OCI-LY7 (cell line): ENCODE measurements at regions not wholly inside any gene's neighbourhood (a gene's known extent, or its start where the extent isn't known, plus 50 kb on each side); places are given as distances from the start of the nearest gene placed in this dataset.

ENCODE experiments used
- BruUV-seq: library from RNA; stranded (reverse); fragments of 400-500 nt; replicated peaks from 2 replicates; lab custom pipeline; 2021; lab: Mats Ljungman, UMichigan
- CTCF ChIA-PET: fragments of 300-600 bp; sonication (Branson Sonifier 250); formaldehyde crosslinking; loops from one replicate; lab custom pipeline; 2022; ENCODE audit warnings: antibody characterized with exemption; ENCODE audit not compliant: unreplicated experiment; lab: Charles Lee
- POLR2A ChIA-PET: fragments of 300-600 bp; sonication (Branson Sonifier 250); formaldehyde crosslinking; loops from one replicate; lab custom pipeline; 2022; ENCODE audit warnings: antibody characterized with exemption; lab: Charles Lee
- DNase-seq: peaks from one replicate; pipeline ENCODE4 v3.0.0-alpha.2; 2015; ENCODE audit warnings: low spot score
- H2AFZ ChIP-seq: fragments of 200-600 bp; sonication (generic), shearing (Covaris generic); 2 replicates; pipeline ENCODE4 v1.6.1; 2014; ENCODE audit warnings: mild to moderate bottlenecking, antibody characterized with exemption, low read length, moderate library complexity
- H3K27ac ChIP-seq: fragments of 200-600 bp; sonication (generic); 2 replicates; pipeline ENCODE4 v1.5.1; 2014; ENCODE audit warnings: mixed run types, low read depth, mild to moderate bottlenecking, moderate library complexity, low read length, inconsistent platforms; ENCODE audit not compliant: poor library complexity, severe bottlenecking
- H3K36me3 ChIP-seq: fragments of 200-600 bp; sonication (generic); 2 replicates; pipeline ENCODE4 v1.6.1; 2014; ENCODE audit warnings: mild to moderate bottlenecking, antibody characterized with exemption, low read length, moderate library complexity, mixed read lengths; ENCODE audit not compliant: insufficient read depth
- H3K4me1 ChIP-seq: fragments of 200-600 bp; sonication (generic); 2 replicates; pipeline ENCODE4 v1.5.1; 2014; ENCODE audit warnings: mild to moderate bottlenecking, low read length; ENCODE audit not compliant: insufficient read depth, poor library complexity, severe bottlenecking
- H3K4me2 ChIP-seq: fragments of 200-600 bp; sonication (generic); 2 replicates; pipeline ENCODE4 v1.6.1; 2014; ENCODE audit warnings: mild to moderate bottlenecking, low read length
- H3K4me3 ChIP-seq: fragments of 200-600 bp; sonication (generic); 2 replicates; pipeline ENCODE4 v1.5.1; 2014; ENCODE audit warnings: mild to moderate bottlenecking, low read depth, low read length; ENCODE audit not compliant: poor library complexity, severe bottlenecking
- H3K79me2 ChIP-seq: fragments of 200-600 bp; sonication (generic); 2 replicates; pipeline ENCODE4 v1.6.1; 2016; ENCODE audit warnings: low read depth, mild to moderate bottlenecking, low read length, moderate library complexity, mixed read lengths; ENCODE audit not compliant: insufficient read depth
- H3K9me2 ChIP-seq: fragments of 200-600 bp; sonication (generic); 2 replicates; pipeline ENCODE4 v1.6.1; 2016; ENCODE audit warnings: mild to moderate bottlenecking, low read length, mixed read lengths; ENCODE audit not compliant: insufficient read depth
- H3K9me3 ChIP-seq: fragments of 200-600 bp; sonication (generic); 2 replicates; pipeline ENCODE4 v1.6.1; 2014; ENCODE audit warnings: mild to moderate bottlenecking, mixed run types, low read length, mixed read lengths
- H4K20me1 ChIP-seq: fragments of 200-600 bp; sonication (generic); 2 replicates; pipeline ENCODE4 v1.6.1; 2014; ENCODE audit warnings: mild to moderate bottlenecking, antibody characterized with exemption, low read length, moderate library complexity, mixed read lengths; ENCODE audit not compliant: insufficient read depth
- CTCF ChIP-seq: fragments of 200-600 bp; sonication (generic); conservative IDR thresholded peaks from 2 replicates; pipeline ENCODE4 v1.5.1; 2014; ENCODE audit warnings: mild to moderate bottlenecking, antibody characterized with exemption, low read length, moderate library complexity, mixed read lengths
- EZH2phosphoT487 ChIP-seq: fragments of 200-600 bp; sonication (generic); IDR thresholded peaks from 2 replicates; pipeline ENCODE4 v1.6.1; 2018; ENCODE audit warnings: low read depth, borderline replicate concordance, mild to moderate bottlenecking, mixed run types, antibody characterized with exemption, low read length, moderate library complexity, mixed read lengths
- intact Hi-C: fragments of 100-400 bp; cut with micrococcal nuclease; formaldehyde crosslinking; loops from one replicate; pipeline ENCODE4 v1.10.0; 2022; ENCODE audit not compliant: unreplicated experiment

GRCh38 chr12:31843398-31844095, 114.7 kb upstream of the AMN1 start:
- Histone ChIP-seq H3K4me1 (no peaks in the 10 kb centered on the region), H4K20me1 (no peaks in the 10 kb centered on the region), H3K36me3 (no peaks in the 10 kb centered on the region; the same call in 1 of the 2 replicates), H3K27ac (no peak overlapping the region), H3K9me2 (no peaks in the 10 kb centered on the region), H2AFZ (no peak overlapping the region), H3K4me2 (no peak overlapping the region), H3K4me3 (no peak overlapping the region), H3K79me2 (no peaks in the 10 kb centered on the region), H3K9me3 (peaks cover 18% of the 10 kb centered on the region)
- TF ChIP-seq EZH2phosphoT487: no peak
- no peak for TF ChIP-seq CTCF
- ChIA-PET CTCF (no interaction called here), POLR2A (interaction anchor here (1.0 to 1.1 kb wide), 2 partner anchors 9 to 66 kb away, joined by 4 read pairs; no protein-coding TSS in a partner anchor)
- BruUV-seq: no TSS peak
- intact Hi-C loops: no loop called here
- DNase-seq: no peak

DNA sequence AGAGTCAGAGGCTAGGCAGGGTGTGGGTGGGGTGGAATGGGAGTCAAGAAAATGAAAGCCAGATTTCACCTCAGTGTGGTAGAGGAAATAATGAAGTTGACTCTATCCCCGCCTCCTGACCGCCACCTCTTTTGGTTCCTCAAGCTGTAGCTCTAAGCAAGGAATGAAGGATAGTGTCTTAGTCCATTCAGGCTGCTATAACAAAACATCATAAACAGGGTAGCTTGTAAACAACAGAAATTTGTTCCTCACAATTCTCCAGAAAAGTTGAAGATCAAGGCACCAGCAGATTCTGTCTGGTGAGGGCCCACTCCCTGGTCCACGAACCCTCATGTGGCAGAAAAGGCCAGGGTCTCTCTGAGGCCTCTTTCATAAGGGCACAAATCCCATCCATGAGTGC, 109.1 kb upstream of the AMN1 start:
- Histone ChIP-seq H4K20me1 (no peaks in the 10 kb centered on the region), H3K4me1 (peaks cover 16% of the 10 kb centered on the region), H2AFZ (no peak overlapping the region), H3K9me2 (no peaks in the 10 kb centered on the region), H3K9me3 (peaks cover 8% of the 10 kb centered on the region; the same call in 1 of the 2 replicates), H3K27ac (no peak overlapping the region), H3K4me2 (no peak overlapping the region), H3K4me3 (no peak overlapping the region), H3K79me2 (no peaks in the 10 kb centered on the region), H3K36me3 (no peaks in the 10 kb centered on the region)
- ChIA-PET POLR2A (interaction anchor here (0.7 kb wide), 1 partner anchor 89 kb away, joined by 3 read pairs; no protein-coding TSS in a partner anchor), CTCF (no interaction called here)
- no peak for DNase-seq
- intact Hi-C loops: no loop called here
- BruUV-seq: no TSS peak
- TF ChIP-seq EZH2phosphoT487 (no peak), CTCF (no peak)
